ENCODE measurements at regions not wholly inside any gene's neighbourhood (a gene's known extent, or its start where the extent isn't known, plus 50 kb on each side); places are given as distances from the start of the nearest gene placed in this dataset.

DNA sequence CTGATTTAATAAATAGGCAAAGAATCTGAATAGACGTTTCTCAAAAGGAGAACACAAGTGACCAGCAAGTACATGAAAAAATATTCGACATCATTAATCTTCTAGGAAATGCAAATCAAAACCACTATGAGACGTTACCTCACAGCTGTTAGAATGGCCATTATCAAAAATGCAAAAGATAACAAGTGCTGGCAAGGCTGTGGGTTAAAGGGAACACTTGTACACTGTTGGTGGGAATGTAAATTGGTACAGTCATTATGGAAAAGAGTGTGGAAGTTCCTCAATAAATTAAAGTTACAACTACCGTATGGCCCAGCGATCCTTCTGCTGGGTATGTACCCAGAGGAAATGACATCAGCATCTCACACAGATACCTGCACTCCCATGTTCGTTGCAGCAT is 253.9 kb upstream of the BMP2 start:
- TF ChIP-seq, protein P1, sequence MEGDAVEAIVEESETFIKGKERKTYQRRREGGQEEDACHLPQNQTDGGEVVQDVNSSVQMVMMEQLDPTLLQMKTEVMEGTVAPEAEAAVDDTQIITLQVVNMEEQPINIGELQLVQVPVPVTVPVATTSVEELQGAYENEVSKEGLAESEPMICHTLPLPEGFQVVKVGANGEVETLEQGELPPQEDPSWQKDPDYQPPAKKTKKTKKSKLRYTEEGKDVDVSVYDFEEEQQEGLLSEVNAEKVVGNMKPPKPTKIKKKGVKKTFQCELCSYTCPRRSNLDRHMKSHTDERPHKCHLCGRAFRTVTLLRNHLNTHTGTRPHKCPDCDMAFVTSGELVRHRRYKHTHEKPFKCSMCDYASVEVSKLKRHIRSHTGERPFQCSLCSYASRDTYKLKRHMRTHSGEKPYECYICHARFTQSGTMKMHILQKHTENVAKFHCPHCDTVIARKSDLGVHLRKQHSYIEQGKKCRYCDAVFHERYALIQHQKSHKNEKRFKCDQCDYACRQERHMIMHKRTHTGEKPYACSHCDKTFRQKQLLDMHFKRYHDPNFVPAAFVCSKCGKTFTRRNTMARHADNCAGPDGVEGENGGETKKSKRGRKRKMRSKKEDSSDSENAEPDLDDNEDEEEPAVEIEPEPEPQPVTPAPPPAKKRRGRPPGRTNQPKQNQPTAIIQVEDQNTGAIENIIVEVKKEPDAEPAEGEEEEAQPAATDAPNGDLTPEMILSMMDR (IDR thresholded peaks at IDR 0.05; ENCODE audit: low read depth, low read length): no peak
- DNase-seq (ENCODE audit: low read depth, low spot score): no peak
- in situ Hi-C loops (cut with HindIII; ENCODE audit: low sequenced_read_pairs): no loop called here
- H3K4me3 ChIP-seq (ENCODE audit: low read depth, low read length): no peak overlapping the region

DNA sequence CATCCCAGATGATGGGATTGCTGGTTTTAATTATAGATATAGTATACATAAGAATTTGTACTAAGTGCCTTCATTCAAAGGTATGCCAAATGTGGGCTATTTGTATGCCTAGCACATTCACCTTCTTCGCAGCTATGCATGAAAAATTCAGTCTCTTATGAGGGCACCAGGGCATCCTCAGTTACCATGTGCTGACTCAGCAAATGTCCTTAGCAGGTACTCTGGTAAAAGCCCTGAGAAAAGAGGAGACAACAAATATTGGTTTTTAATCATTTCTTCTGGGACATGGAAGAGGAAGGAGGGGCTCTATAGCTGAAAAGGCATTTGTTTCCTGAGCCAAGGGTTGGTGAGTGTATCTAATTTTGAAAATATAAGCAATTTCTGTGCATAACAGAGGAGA is 258.1 kb upstream of the BMP2 start:
- in situ Hi-C loops (cut with HindIII; ENCODE audit: low sequenced_read_pairs): no loop called here
- TF ChIP-seq, protein P1 (IDR thresholded peaks at IDR 0.05; ENCODE audit: low read depth, low read length): no peak
- no peak overlapping the region for H3K4me3 ChIP-seq (ENCODE audit: low read depth, low read length)
- DNase-seq (ENCODE audit: low read depth, low spot score): no peak

- DNase-seq (ENCODE audit: low read depth, low spot score): no peak
- in situ Hi-C loops (cut with HindIII; ENCODE audit: low sequenced_read_pairs): no loop called here
- TF ChIP-seq, protein P1 (IDR thresholded peaks at IDR 0.05; ENCODE audit: low read depth, low read length): no peak
- no peak overlapping the region for H3K4me3 ChIP-seq (ENCODE audit: low read depth, low read length)
Observed at GRCh38 chr20:6506906-6507305, 260.6 kb upstream of the BMP2 start.

- TF ChIP-seq, protein P1 (IDR thresholded peaks at IDR 0.05; ENCODE audit: low read depth, low read length): no peak
- H3K4me3 ChIP-seq (ENCODE audit: low read depth, low read length): no peak overlapping the region
- in situ Hi-C loops (cut with HindIII; ENCODE audit: low sequenced_read_pairs): no loop called here
- no peak for DNase-seq (ENCODE audit: low read depth, low spot score)
Observed at GRCh38 chr20:6504826-6505225, 262.7 kb upstream of the BMP2 start.

- H3K4me3 ChIP-seq (ENCODE audit: low read depth, low read length): no peak overlapping the region
- TF ChIP-seq, protein P1 (IDR thresholded peaks at IDR 0.05; ENCODE audit: low read depth, low read length): no peak
- in situ Hi-C loops (cut with HindIII; ENCODE audit: low sequenced_read_pairs): no loop called here
Observed at GRCh38 chr20:6504179-6504578, 263.3 kb upstream of the BMP2 start.

GRCh38 chr20:6502999-6503398 is 264.5 kb upstream of the BMP2 start:
- no peak for DNase-seq (ENCODE audit: low read depth, low spot score)
- in situ Hi-C loops (cut with HindIII; ENCODE audit: low sequenced_read_pairs): no loop called here
- H3K4me3 ChIP-seq (ENCODE audit: low read depth, low read length): no peak overlapping the region
- TF ChIP-seq, protein P1 (IDR thresholded peaks at IDR 0.05; ENCODE audit: low read depth, low read length): no peak

More at GRCh38 chr20:6504179-6504578, 263.3 kb upstream of the BMP2 start:
- DNase-seq (ENCODE audit: low read depth, low spot score): no peak

- no peak overlapping the region for H3K4me3 ChIP-seq (ENCODE audit: low read depth, low read length)
- in situ Hi-C loops (cut with HindIII; ENCODE audit: low sequenced_read_pairs): no loop called here
- DNase-seq (ENCODE audit: low read depth, low spot score): no peak
- TF ChIP-seq, protein P1 (IDR thresholded peaks at IDR 0.05; ENCODE audit: low read depth, low read length): no peak
Observed at GRCh38 chr20:6502219-6502618, 265.3 kb upstream of the BMP2 start.

Measured in astrocyte of the spinal cord (primary cell).